ENCODE measurements at regions not wholly inside any gene's neighbourhood (a gene's known extent, or its start where the extent isn't known, plus 50 kb on each side); places are given as distances from the start of the nearest gene placed in this dataset.

DNA sequence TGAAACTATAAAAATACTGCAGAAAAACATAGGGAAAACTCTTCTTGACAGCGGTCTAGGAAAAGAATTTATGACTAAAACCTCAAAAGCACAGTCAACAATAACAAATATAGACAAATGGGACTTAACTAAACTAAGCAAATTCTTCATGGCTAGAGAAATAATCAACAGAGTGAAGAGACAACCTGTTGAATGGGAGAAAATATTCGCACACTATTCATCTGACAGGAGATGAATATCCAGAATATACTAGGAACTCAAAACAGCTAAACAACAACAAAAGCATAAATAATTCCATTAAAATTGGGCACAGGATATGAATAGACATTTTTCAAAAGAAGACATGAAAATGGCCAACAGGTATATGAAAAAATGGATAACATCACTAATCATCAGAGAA lies 303.6 kb upstream of the PRR20A start:
- DNase-seq: no peak

GRCh38 chr13:56850852-56851251 lies 289.9 kb upstream of the PRR20A start:
- DNase-seq: no peak

- DNase-seq: no peak
Observed at GRCh38 chr13:56861476-56861875, 279.2 kb upstream of the PRR20A start.

GRCh38 chr13:56864451-56864850 lies 276.3 kb upstream of the PRR20A start:
- no peak for DNase-seq

GRCh38 chr13:56865416-56865815 lies 275.3 kb upstream of the PRR20A start:
- DNase-seq: no peak

GRCh38 chr13:56869671-56870070 lies 271.0 kb upstream of the PRR20A start:
- no peak for DNase-seq

DNA sequence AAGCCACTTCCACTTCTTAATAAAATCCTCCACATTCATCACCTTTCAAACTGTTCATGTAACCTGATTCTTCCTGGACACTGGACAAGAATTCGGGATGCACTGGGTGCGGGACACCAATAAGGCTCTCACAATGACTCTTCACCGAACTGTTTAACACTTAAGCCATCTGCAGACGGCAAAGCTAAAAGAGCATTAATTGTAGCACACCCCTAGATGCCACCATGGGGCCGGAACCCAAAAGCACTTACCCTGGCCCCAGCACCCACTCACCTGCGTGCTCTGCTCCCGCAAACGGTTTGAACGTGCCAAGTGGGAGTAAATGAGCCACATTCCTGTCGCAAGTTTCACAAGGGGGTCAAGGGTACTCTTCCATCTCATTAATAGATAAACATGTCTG lies 254.3 kb upstream of the PRR20A start:
- DNase-seq: no peak

DNA sequence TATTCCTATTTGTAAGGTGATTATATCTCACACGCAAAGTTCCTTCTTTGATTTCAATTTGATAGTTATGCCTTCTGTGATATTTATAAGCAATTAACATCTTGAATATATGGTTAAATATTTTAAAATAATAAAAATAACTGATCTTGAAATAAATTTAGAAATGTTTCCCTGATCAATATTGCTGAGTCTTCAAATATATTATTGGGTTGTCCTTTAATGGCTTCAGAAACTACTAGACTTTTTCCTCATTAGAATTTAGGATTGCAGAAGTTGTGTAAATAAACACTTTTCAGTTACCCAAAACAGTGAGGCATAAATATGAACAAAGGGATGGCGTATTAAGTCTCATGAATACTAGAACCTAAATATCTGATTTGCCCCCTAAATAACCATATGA lies 252.3 kb upstream of the PRR20A start:
- DNase-seq: no peak

GRCh38 chr13:56893843-56894242 lies 246.9 kb upstream of the PRR20A start:
- DNase-seq: no peak

DNA sequence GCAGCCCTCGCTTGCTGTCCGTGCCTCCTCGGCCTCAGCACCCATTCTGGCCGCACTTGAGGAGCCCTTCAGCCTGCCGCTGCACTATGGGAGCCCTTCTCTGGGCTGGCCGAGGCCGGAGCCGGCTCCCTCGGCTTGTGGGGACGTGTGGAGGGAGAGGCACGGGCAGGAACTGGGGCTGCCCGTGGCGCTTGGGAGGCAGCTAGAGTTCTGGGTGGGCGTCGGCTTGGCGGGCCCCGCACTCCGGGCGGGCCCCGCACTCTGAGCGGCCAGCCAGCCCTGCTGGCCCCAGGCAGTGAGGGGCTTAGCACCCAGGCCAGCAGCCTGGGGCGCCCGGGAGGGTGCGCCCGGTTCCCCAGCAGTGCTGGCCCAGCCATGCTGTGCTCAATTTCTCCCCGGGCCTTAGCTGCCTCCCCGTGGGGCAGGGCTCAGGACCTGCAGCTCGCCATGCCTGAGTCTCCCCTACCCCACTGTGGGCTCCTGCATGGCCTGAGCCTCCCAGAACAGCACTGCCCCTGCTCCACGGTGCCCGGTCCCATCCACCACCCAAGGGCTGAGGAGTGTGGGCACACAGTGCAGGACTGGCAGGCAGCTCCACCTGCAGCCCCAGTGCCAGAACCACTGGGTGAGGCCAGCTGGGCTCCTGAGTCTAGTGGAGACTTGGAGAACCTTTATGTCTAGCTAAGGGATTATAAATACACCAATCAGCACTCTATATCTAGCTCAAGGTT lies 240.0 kb upstream of the PRR20A start:
- no peak for DNase-seq

- DNase-seq: no peak
Observed at GRCh38 chr13:56902276-56902675, 238.4 kb upstream of the PRR20A start.

DNA sequence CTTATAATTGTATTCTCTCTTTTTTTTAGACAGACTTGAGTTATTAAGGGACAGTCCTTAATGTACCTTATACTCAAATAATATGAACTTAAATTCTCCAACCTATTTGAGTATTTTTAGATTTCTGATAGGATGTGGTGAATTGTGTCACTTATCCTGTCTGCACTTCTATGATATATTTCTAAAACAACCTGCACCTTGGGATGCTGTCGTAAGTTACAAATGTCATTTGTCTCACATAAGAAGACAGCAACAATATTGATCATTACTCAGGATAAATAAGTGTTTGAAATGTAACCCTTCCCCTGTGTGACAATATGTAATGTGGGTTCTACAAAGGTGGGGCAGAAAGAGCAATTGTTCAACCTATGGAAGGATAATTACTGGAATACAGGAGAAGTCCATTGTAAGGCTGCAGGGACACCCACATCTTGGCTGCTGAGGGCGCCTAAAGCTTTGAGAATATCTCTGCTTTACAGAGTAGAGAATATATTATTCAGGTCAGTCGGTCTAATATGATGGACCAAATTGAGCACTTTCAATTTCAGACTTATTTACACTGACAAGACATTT lies 236.9 kb upstream of the PRR20A start:
- DNase-seq: no peak

DNA sequence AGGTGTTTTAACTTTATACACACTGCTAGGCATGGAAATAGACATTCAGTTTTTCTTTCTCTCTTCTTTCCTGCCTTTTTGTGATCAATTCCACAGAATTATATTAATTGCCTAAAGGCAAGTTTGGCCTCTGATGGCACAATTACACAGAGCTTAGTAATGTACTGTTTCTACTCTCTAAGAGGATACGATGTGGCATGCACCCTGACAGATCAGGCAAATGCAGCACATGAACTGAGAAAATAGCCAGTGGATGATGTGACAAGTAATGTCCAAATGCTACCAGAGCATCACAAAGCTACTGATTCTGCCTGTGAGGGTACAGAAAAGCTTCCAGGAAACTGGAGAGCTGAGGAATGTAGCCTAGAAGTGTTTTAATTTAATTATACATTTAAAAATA lies 233.8 kb upstream of the PRR20A start:
- no peak for DNase-seq

GRCh38 chr13:56907766-56908165 lies 233.0 kb upstream of the PRR20A start:
- DNase-seq: no peak

DNA sequence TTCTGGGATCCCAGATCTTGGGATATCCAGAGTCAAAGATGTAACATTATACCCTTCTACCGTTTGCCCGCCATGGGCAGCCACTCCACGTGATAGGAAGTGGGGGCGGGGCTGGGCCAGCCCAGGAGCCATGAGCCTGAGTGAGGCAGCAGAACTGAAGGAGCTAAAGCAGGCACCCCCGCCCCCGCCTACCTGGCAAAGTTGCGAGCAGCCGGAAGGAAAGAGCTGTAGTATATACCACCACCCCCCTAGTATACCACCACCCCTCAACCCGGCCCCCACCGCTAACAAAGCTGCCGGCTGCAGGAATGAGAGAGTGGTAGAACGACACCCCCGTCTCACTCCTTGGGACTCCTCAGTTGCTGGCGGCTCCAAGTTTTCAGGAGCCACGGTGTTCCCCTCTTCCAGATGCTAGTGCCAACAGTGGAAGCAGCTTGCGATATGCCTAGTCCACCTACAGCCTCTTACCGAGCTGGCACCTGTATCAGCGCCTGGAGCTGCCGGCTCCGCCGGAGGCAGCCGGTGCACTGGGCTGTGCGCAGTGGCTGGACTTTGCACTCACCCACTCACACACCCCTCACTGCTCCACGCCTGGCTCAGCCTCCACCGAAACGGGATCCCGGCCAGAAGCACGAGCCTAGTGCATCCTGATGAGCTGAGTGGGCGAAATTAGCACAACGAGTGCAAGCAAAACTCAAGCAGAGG lies 230.7 kb upstream of the PRR20A start:
- DNase-seq: no peak

GRCh38 chr13:56917966-56918365 lies 222.8 kb upstream of the PRR20A start:
- DNase-seq: no peak

DNA sequence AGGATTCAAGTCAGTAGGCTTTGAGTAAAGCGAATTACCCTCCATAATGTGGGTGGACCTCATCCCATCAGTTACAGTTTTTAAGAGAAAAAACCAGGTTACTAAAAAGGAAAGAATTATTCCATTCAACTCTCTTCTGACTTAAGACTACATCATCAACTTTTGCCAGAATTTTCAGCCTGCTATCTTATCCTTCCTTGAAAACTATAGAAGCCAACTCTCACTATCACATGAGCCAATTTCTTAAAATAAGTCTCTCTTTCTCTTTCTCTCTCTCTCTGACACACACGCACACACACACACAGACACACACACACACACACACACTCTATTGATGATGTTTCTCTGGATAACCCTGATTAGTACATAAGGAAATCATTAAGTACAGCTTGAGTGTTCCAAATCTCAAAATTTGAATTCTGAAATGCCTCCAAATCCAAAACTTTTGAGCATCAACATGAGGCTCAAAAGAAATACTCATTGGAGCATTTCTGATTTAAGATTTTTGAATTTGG lies 217.0 kb upstream of the PRR20A start:
- DNase-seq: no peak

DNA sequence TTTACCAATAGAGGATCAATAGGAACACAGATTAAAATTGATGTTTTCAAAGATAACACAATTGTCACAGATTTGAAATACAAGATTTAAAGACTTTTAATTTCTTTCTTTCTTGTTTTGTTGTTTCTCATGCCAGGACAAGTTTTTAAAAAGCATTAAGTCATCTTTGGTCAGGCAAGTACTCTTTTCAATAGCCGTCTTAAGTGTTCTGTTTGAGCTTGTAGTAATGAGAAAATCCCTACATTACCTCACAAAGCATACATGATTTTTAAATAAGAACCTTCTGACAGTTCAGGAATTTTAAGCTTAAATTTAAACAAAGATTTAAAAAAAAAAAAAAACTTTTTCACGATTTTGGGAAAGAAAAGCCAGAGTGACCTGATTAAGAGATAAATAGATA lies 216.3 kb upstream of the PRR20A start:
- no peak for DNase-seq

GRCh38 chr13:56932104-56932503 lies 208.6 kb upstream of the PRR20A start:
- DNase-seq: no peak

DNA sequence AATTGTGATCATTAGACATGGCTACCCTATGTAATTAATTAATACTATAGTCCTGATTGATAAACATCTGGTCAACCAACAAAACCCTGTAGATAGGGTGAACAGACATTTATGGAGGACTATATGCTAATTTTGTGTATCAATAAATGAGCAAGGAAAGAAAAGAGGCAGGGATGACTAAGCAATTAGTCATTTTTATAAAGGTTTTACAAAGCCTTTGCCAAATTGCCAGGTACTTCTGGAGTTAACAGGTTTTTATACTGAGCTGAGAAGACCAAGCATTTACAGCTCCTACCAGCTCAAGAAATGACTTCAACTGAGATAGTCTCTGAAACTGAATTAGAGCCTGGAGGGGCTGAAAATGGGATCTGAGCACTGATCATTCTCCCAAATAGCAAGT lies 186.8 kb upstream of the PRR20A start:
- DNase-seq: no peak

DNA sequence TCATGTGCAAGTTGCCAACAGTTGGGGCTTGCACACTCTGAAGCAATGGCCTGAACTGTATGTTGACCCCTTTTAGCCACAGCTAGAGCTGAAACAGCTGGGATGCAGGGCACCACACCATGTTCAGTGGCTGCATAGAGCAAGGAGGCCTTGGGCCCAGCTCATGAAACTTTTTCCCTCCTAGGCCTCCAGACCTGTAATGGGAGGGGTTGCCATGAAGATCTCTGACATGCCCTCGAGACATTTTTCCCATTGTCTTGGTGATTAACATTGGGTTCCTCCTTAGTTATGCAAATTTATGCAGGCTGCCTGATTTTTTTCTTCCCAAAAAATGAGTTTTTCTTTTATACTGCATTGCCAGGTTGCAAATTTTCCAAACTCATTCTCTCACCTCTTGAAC lies 165.1 kb upstream of the PRR20A start:
- DNase-seq: no peak

DNA sequence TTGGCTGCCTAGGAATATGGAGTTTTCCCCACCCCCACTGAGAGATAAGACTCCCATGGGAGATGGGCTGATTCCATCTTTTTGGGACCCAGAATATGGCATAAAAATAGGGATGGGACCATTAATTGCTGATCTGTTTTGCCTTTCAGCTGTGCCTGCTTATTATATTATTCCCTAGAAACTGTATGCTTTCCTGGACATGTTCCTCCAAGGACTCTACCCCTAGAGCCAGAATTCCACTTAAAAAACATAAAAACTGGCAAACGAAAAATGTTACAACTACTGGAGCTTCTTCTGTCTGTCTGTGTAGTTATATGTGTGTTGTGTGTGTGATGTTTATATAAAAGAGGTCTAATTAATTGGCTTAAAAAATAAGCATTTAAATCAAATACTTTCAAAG lies 159.9 kb upstream of the PRR20A start:
- DNase-seq: no peak

GRCh38 chr13:56986121-56986520 lies 154.6 kb upstream of the PRR20A start:
- no peak for DNase-seq

- no peak for DNase-seq
Observed at GRCh38 chr13:56988543-56988942, 152.2 kb upstream of the PRR20A start.
